Loucy (cell line): ENCODE measurements at regions not wholly inside any gene's neighbourhood (a gene's known extent, or its start where the extent isn't known, plus 50 kb on each side); places are given as distances from the start of the nearest gene placed in this dataset.
A peak's percentile ranks its signal among the peaks of the same experiment; 100 is the strongest.

Experiments
- H2AFZ ChIP-seq: fragments of 200-600 bp; sonication (generic); 2 replicates; pipeline ENCODE4 v1.6.0; 2016; ENCODE audit warnings: antibody characterized with exemption, mild to moderate bottlenecking, low read length, moderate library complexity
- H3F3A ChIP-seq: fragments of 200-600 bp; 2 replicates; pipeline ENCODE4 v1.6.0; 2016; ENCODE audit warnings: antibody characterized with exemption, low read depth, mild to moderate bottlenecking
- H3K27me3 ChIP-seq: fragments of 200-600 bp; sonication (generic); 2 replicates; pipeline ENCODE4 v1.6.1; 2014; ENCODE audit warnings: low read length, mild to moderate bottlenecking; ENCODE audit not compliant: insufficient read depth, poor library complexity, severe bottlenecking
- H3K36me3 ChIP-seq: fragments of 200-600 bp; sonication (generic); 2 replicates; pipeline ENCODE4 v1.6.1; 2016; ENCODE audit warnings: low read length; ENCODE audit not compliant: insufficient read depth
- H3K4me1 ChIP-seq: fragments of 200-600 bp; sonication (generic); 2 replicates; pipeline ENCODE4 v1.5.1; 2014; ENCODE audit warnings: low read length, mild to moderate bottlenecking; ENCODE audit not compliant: insufficient read depth, poor library complexity, severe bottlenecking
- H3K4me2 ChIP-seq: fragments of 200-600 bp; sonication (generic); 2 replicates; pipeline ENCODE4 v1.6.0; 2014; ENCODE audit warnings: antibody characterized with exemption, low read length, low read depth, mild to moderate bottlenecking; ENCODE audit not compliant: poor library complexity, severe bottlenecking
- H3K4me3 ChIP-seq: fragments of 200-600 bp; sonication (generic); 2 replicates; pipeline ENCODE4 v1.5.1; 2014; ENCODE audit warnings: low read length, mild to moderate bottlenecking, mixed read lengths; ENCODE audit not compliant: poor library complexity, severe bottlenecking
- H3K79me2 ChIP-seq: fragments of 200-600 bp; sonication (generic); 2 replicates; pipeline ENCODE4 v1.6.1; 2014; ENCODE audit warnings: low read length; ENCODE audit not compliant: insufficient read depth
- H3K9ac ChIP-seq: fragments of 200-600 bp; sonication (generic); 2 replicates; pipeline ENCODE4 v1.6.0; 2014; ENCODE audit warnings: mild to moderate bottlenecking, low read depth, low read length, moderate library complexity; ENCODE audit not compliant: poor library complexity, severe bottlenecking
- H3K9me2 ChIP-seq: fragments of 200-600 bp; sonication (generic); replicated peaks from 2 replicates; pipeline ENCODE4 v1.6.1; 2016; ENCODE audit warnings: low read depth, low read length, mixed read lengths
- H3K9me3 ChIP-seq: fragments of 200-600 bp; sonication (generic); 2 replicates; pipeline ENCODE4 v1.6.1; 2014; ENCODE audit warnings: mild to moderate bottlenecking, antibody characterized with exemption, low read length, low read depth; ENCODE audit not compliant: insufficient read depth
- H4K20me1 ChIP-seq: fragments of 200-600 bp; sonication (generic); 2 replicates; pipeline ENCODE4 v1.6.0; 2014; ENCODE audit warnings: antibody characterized with exemption, low read length, mild to moderate bottlenecking; ENCODE audit not compliant: insufficient read depth, poor library complexity, severe bottlenecking
- EZH2phosphoT487 ChIP-seq: fragments of 200-600 bp; IDR thresholded peaks from 2 replicates; pipeline ENCODE4 v1.6.1; 2018; ENCODE audit warnings: antibody characterized with exemption, mild to moderate bottlenecking, moderate library complexity, borderline replicate concordance
- TF ChIP-seq, protein P1 (sequence below): fragments of 200-600 bp; sonication (generic); conservative IDR thresholded peaks from 2 replicates; pipeline ENCODE4 v1.5.1; 2014; ENCODE audit warnings: mild to moderate bottlenecking, antibody characterized with exemption, low read length

DNA sequence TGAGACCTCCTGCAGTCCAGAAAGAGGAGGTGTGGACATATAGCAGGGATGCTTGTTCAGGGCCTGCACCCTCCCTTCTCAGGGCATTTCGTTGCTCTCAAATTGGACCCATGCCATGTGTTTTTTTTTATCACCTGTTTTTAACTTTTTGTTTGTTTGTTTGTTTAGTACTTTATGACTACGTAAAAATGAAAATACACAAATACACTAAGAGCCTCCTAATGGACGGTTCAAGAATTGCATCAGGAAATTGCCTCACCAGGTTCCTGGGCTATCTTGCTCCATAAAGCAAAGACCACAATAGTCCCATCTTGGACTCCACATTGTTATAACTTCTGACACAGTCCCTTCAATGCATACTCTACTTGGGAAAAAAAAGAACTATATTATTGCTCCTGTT is 1685.9 kb upstream of the TENM3 start:
- no peaks in the 10 kb centered on the region for H3K79me2 ChIP-seq
- no peak overlapping the region for H3K9ac ChIP-seq
- H3K4me1 ChIP-seq = no peaks in the 10 kb centered on the region
- H3K9me3 ChIP-seq = no peaks in the 10 kb centered on the region
- no peak overlapping the region for H3K4me2 ChIP-seq
- H3K36me3 ChIP-seq = no peaks in the 10 kb centered on the region
- no peak overlapping the region for H3K4me3 ChIP-seq
- H3K27me3 ChIP-seq = no peaks in the 10 kb centered on the region
- H3K9me2 ChIP-seq = no peaks in the 10 kb centered on the region
- no peak for TF ChIP-seq EZH2phosphoT487
- TF ChIP-seq, protein P1, sequence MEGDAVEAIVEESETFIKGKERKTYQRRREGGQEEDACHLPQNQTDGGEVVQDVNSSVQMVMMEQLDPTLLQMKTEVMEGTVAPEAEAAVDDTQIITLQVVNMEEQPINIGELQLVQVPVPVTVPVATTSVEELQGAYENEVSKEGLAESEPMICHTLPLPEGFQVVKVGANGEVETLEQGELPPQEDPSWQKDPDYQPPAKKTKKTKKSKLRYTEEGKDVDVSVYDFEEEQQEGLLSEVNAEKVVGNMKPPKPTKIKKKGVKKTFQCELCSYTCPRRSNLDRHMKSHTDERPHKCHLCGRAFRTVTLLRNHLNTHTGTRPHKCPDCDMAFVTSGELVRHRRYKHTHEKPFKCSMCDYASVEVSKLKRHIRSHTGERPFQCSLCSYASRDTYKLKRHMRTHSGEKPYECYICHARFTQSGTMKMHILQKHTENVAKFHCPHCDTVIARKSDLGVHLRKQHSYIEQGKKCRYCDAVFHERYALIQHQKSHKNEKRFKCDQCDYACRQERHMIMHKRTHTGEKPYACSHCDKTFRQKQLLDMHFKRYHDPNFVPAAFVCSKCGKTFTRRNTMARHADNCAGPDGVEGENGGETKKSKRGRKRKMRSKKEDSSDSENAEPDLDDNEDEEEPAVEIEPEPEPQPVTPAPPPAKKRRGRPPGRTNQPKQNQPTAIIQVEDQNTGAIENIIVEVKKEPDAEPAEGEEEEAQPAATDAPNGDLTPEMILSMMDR = peak; percentile 64
- no peaks in the 10 kb centered on the region for H4K20me1 ChIP-seq
- no peaks in the 10 kb centered on the region for H3F3A ChIP-seq
- no peak overlapping the region for H2AFZ ChIP-seq

DNA sequence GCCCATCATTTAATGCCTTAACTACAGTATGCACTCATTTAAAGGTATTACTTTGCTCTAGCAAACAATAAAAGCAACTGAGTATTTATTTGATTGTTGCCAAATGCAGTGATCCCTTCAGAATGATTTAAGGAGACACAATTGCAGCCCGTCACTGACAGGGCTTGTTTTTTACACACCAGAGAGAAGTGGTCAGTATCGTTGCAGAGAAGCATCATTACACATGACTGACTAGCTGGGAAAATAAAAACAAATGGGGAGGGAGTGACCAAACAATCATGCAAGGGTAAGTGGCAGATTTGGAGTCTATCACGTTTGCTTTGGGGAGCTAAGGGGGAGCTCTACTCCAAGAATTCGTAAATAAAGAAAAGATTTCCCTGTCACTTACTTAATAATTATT is 1685.3 kb upstream of the TENM3 start:
- no peaks in the 10 kb centered on the region for H3K4me1 ChIP-seq
- H2AFZ ChIP-seq = no peak overlapping the region; the same call in 1 of the 2 replicates
- H3K9ac ChIP-seq = no peak overlapping the region

DNA sequence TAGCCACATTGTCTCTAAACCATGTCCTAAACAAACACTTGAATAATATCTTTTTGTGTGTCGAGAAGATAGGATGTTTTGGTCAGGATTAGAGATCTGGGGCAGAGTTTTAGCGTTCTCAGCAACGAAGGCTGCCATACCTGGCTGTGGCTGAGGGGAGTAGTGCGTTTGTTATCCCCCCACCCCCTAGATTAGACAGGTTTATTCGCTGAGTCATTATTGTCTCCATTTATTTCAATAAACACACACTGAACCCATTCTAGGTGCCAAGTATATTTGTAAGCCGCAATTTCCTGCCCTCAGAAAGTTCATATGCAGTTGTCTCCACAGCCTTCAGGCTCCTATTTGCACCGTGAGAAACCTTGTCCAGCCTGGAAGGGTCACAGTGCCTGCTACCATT is 1684.8 kb upstream of the TENM3 start:
- Histone ChIP-seq H3F3A (no peaks in the 10 kb centered on the region), H3K79me2 (no peaks in the 10 kb centered on the region), H3K27me3 (no peaks in the 10 kb centered on the region), H2AFZ (no peak overlapping the region), H3K4me3 (no peak overlapping the region), H3K4me2 (no peak overlapping the region), H3K9me2 (no peaks in the 10 kb centered on the region), H3K4me1 (no peaks in the 10 kb centered on the region), H3K9ac (no peak overlapping the region), H4K20me1 (no peaks in the 10 kb centered on the region), H3K36me3 (no peaks in the 10 kb centered on the region), H3K9me3 (no peaks in the 10 kb centered on the region)
- TF ChIP-seq, protein P1 = no peak
- no peak for TF ChIP-seq EZH2phosphoT487

More for the DNA sequence above, 1685.3 kb upstream of the TENM3 start:
- no peaks in the 10 kb centered on the region for H3K9me2 ChIP-seq
- H3K27me3 ChIP-seq = no peaks in the 10 kb centered on the region
- no peak overlapping the region for H3K4me3 ChIP-seq
- H3K9me3 ChIP-seq = no peaks in the 10 kb centered on the region
- H3K4me2 ChIP-seq = no peak overlapping the region
- no peaks in the 10 kb centered on the region for H3K79me2 ChIP-seq
- TF ChIP-seq EZH2phosphoT487 = no peak
- TF ChIP-seq, protein P1 = no peak
- H3K36me3 ChIP-seq = no peaks in the 10 kb centered on the region
- no peaks in the 10 kb centered on the region for H4K20me1 ChIP-seq
- H3F3A ChIP-seq = no peaks in the 10 kb centered on the region
